ENCODE measurements at regions not wholly inside any gene's neighbourhood (a gene's known extent, or its start where the extent isn't known, plus 50 kb on each side); places are given as distances from the start of the nearest gene placed in this dataset.
A peak's percentile ranks its signal among the peaks of the same experiment; 100 is the strongest.
"Not testable (repeated sequence)": the region's sequence is repeated elsewhere in the genome, so short reads cannot be mapped to it uniquely, and the experiment has no call there.

- H3K36me3 Mint-ChIP-seq (ENCODE audit: low read depth) = no peaks in the 10 kb centered on the region
Measured at GRCh38 chr2:182540252-182540651, 113.4 kb upstream of the PDE1A start.

GRCh38 chr2:182541268-182541667, 114.4 kb upstream of the PDE1A start:
- peaks cover 12% of the 10 kb centered on the region for H3K4me1 Mint-ChIP-seq (ENCODE audit: low read depth)
- intact Hi-C loops (cut with micrococcal nuclease) = no loop called here
- H3K27ac Mint-ChIP-seq = no peak overlapping the region
- no peak overlapping the region for H3K4me3 Mint-ChIP-seq
- no peaks in the 10 kb centered on the region for H3K36me3 Mint-ChIP-seq (ENCODE audit: low read depth)
- no peaks in the 10 kb centered on the region for H3K27me3 Mint-ChIP-seq
- no peaks in the 10 kb centered on the region for H3K9me3 Mint-ChIP-seq

More at GRCh38 chr2:182540252-182540651, 113.4 kb upstream of the PDE1A start:
- Mint-ChIP-seq H3K4me3 (no peak overlapping the region), H3K9me3 (no peaks in the 10 kb centered on the region), H3K4me1 (ENCODE audit: low read depth) (peaks cover 12% of the 10 kb centered on the region), H3K27ac (peak overlapping the region; percentile 13), H3K27me3 (no peaks in the 10 kb centered on the region)
- intact Hi-C loops (cut with micrococcal nuclease) = no loop called here

- Mint-ChIP-seq H3K4me1 (ENCODE audit: low read depth) (peaks cover 19% of the 10 kb centered on the region), H3K36me3 (ENCODE audit: low read depth) (no peaks in the 10 kb centered on the region), H3K4me3 (no peak overlapping the region), H3K9me3 (no peaks in the 10 kb centered on the region), H3K27me3 (no peaks in the 10 kb centered on the region), H3K27ac (no peak overlapping the region)
- intact Hi-C loops (cut with micrococcal nuclease) = no loop called here
Measured at GRCh38 chr2:182542501-182543258, 115.8 kb upstream of the PDE1A start.

DNA sequence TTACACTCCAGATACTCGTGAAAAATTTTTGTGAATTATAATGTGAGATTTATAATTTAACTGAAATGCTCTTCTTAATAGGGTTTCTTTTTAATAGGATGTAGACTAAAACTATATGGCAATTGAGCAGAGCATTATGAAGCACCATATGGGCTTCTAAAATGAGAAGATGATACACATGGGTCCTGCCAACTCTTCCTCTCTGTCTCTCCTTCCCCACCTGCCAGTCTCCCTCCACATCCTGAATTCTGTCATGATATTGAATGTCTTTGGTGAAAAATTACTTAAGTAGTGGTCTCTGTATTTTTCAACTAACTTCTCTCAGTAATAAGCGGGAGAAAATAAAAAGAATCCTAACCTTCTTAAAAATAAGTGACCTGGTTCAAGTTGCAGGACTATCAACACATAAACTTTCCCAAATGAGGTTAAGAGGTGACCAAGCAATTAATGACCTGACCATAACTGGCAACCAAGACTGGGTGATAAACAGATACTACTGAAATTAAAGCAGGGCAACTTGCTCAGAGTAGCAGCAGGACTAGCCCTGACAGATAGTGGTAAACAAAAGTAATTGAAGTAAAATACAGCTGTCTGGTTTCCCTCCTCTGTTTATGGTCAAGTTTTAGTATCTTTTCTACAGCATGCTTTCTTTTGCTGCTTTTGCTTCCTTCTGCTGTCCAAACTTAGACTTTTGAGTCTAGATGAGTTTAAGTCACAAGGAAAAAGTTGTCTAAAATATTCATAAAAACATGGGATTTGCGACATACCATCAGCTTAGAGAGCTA, 117.1 kb upstream of the PDE1A start:
- intact Hi-C loops (cut with micrococcal nuclease) = no loop called here
- H3K27me3 Mint-ChIP-seq = no peaks in the 10 kb centered on the region
- no peak overlapping the region for H3K4me3 Mint-ChIP-seq
- H3K9me3 Mint-ChIP-seq = no peaks in the 10 kb centered on the region
- no peak overlapping the region for H3K27ac Mint-ChIP-seq
- H3K4me1 Mint-ChIP-seq (ENCODE audit: low read depth) = peaks cover 19% of the 10 kb centered on the region
- no peaks in the 10 kb centered on the region for H3K36me3 Mint-ChIP-seq (ENCODE audit: low read depth)

DNA sequence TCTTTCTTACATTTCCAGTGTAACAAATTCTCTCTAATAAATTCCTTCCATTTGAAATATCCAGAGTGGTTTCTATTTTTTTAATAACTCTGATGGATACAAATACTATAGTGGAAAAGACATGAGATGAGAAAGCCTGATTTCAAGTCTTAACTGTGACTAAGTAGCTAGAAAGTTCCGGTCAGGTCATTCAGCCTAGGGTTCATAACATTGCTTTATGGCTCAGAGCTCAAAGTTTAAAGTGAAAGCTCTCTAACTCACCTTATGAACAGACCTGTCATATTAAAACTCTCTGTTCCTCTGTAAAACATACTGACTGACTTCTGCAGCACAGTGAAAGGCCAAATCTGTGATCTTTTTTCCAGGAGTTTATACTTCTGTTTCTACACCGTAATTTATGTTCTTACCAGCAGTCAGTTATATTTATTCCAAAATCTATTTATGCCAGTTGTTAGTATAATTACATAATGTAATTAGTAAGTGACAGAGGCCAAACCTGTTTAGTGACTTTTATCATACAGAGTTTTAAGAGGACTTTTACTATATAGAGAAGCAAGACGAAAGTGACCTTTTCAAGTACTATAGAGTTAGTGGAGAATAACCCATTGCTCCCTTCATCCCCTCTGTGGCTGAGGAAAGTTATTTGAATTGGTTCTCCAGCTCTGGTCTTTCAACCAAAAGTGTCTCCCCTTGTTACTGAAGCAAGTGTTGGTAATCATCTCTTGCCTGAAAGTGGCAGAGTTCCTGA, 118.8 kb upstream of the PDE1A start:
- Mint-ChIP-seq H3K9me3 (no peaks in the 10 kb centered on the region), H3K27ac (no peak overlapping the region), H3K4me1 (ENCODE audit: low read depth) (peaks cover 12% of the 10 kb centered on the region), H3K36me3 (ENCODE audit: low read depth) (no peaks in the 10 kb centered on the region), H3K27me3 (no peaks in the 10 kb centered on the region), H3K4me3 (no peak overlapping the region)
- intact Hi-C loops (cut with micrococcal nuclease) = no loop called here

GRCh38 chr2:182548031-182548950, 121.5 kb upstream of the PDE1A start:
- no peak overlapping the region for H3K4me3 Mint-ChIP-seq
- H3K4me1 Mint-ChIP-seq (ENCODE audit: low read depth) = peaks cover 19% of the 10 kb centered on the region
- intact Hi-C loops (cut with micrococcal nuclease) = no loop called here
- H3K9me3 Mint-ChIP-seq = no peaks in the 10 kb centered on the region
- H3K27ac Mint-ChIP-seq = no peak overlapping the region
- H3K36me3 Mint-ChIP-seq (ENCODE audit: low read depth) = no peaks in the 10 kb centered on the region
- no peaks in the 10 kb centered on the region for H3K27me3 Mint-ChIP-seq

DNA sequence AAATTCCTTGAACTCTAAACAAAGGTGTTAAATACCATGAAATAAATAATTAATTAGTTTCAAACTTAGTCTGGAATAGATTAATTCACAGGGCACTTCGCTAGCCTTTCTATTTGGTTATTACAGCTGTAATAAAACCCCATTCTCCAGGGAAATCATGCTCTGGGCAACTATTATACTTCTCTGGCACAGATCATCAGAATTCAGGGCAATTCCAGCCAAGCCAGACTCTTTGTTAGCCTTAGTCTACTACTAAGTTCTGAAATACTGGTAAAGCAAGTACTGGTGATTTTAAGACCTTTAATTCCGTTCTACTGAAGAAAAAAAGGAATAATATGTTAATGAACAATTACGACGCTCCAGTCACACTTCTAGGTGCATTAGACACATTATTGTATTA, 123.4 kb upstream of the PDE1A start:
- Mint-ChIP-seq H3K27me3 (no peaks in the 10 kb centered on the region), H3K4me3 (no peak overlapping the region), H3K9me3 (no peaks in the 10 kb centered on the region), H3K36me3 (ENCODE audit: low read depth) (no peaks in the 10 kb centered on the region), H3K4me1 (ENCODE audit: low read depth) (peaks cover 24% of the 10 kb centered on the region), H3K27ac (no peak overlapping the region)
- intact Hi-C loops (cut with micrococcal nuclease) = no loop called here

DNA sequence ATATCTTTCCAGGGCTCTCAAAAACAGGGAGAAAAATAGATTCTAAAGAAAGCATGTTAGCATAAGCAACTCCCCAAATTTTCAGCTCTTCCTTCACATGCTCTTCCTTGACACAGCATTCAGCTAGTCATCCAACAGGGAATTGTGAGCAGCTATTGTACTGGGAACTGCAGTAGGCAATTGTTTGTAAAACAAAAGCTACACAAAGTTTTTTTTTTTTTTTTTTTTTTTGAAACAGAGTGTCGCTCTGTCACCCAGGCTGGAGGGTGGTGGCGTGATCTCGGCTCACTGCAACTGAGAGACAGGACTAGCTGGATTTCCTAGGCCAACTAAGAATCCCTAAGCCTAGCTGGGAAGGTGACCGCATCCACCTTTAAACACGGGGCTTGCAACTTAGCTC, 125.4 kb upstream of the PDE1A start:
- intact Hi-C loops (cut with micrococcal nuclease); H3K9me3 Mint-ChIP-seq; H3K27me3 Mint-ChIP-seq; H3K4me3 Mint-ChIP-seq; H3K36me3 Mint-ChIP-seq (ENCODE audit: low read depth): not testable (repeated sequence)
- Mint-ChIP-seq H3K27ac (peak overlapping the region; percentile 33), H3K4me1 (ENCODE audit: low read depth) (peaks cover 20% of the 10 kb centered on the region)

- H3K9me3 Mint-ChIP-seq; H3K27me3 Mint-ChIP-seq; H3K4me3 Mint-ChIP-seq; intact Hi-C loops (cut with micrococcal nuclease); H3K36me3 Mint-ChIP-seq (ENCODE audit: low read depth): not testable (repeated sequence)
- H3K27ac Mint-ChIP-seq = peak overlapping the region; percentile 33
- peaks cover 18% of the 10 kb centered on the region for H3K4me1 Mint-ChIP-seq (ENCODE audit: low read depth)
Measured at GRCh38 chr2:182552785-182553184, 125.9 kb upstream of the PDE1A start.

- Mint-ChIP-seq H3K4me3 (peak overlapping the region; percentile 6), H3K36me3 (ENCODE audit: low read depth) (no peaks in the 10 kb centered on the region), H3K4me1 (ENCODE audit: low read depth) (peaks cover 18% of the 10 kb centered on the region), H3K27ac (no peak overlapping the region), H3K27me3 (no peaks in the 10 kb centered on the region), H3K9me3 (no peaks in the 10 kb centered on the region)
- intact Hi-C loops (cut with micrococcal nuclease) = no loop called here
Measured at GRCh38 chr2:182553483-182553882, 126.6 kb upstream of the PDE1A start.

- no peaks in the 10 kb centered on the region for H3K9me3 Mint-ChIP-seq
- no peaks in the 10 kb centered on the region for H3K27me3 Mint-ChIP-seq
- intact Hi-C loops (cut with micrococcal nuclease) = no loop called here
Measured at GRCh38 chr2:182554950-182555349, 128.1 kb upstream of the PDE1A start.

GRCh38 chr2:182558564-182558963, 131.7 kb upstream of the PDE1A start:
- Mint-ChIP-seq H3K36me3 (ENCODE audit: low read depth) (no peaks in the 10 kb centered on the region), H3K4me3 (no peak overlapping the region), H3K9me3 (peaks cover 9% of the 10 kb centered on the region), H3K27me3 (no peaks in the 10 kb centered on the region), H3K27ac (no peak overlapping the region), H3K4me1 (ENCODE audit: low read depth) (peaks cover 8% of the 10 kb centered on the region)
- intact Hi-C loops (cut with micrococcal nuclease) = no loop called here

More at GRCh38 chr2:182554950-182555349, 128.1 kb upstream of the PDE1A start:
- Mint-ChIP-seq H3K27ac (no peak overlapping the region), H3K36me3 (ENCODE audit: low read depth) (no peaks in the 10 kb centered on the region), H3K4me1 (ENCODE audit: low read depth) (peaks cover 18% of the 10 kb centered on the region), H3K4me3 (no peak overlapping the region)

DNA sequence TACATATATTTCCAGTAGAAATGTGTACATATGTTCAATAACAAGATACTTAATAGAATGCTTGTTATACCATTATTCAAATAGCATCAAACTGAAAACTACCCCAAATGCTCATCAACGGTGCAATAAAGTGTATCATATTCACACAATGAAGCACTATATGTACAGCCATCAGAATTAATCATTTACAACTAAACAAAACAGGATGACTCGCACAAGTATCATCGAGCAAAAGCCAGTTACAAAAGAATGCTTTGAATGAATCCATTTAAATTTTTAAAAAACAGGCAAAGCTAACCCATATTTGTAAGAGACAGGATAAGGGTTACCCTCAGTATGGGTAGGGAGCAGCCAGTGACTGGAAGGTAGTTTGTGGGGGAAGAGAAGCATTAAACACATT, 132.8 kb upstream of the PDE1A start:
- H3K27ac Mint-ChIP-seq = no peak overlapping the region

More for the DNA sequence above, 132.8 kb upstream of the PDE1A start:
- H3K36me3 Mint-ChIP-seq (ENCODE audit: low read depth) = no peaks in the 10 kb centered on the region
- no peaks in the 10 kb centered on the region for H3K27me3 Mint-ChIP-seq
- peaks cover 9% of the 10 kb centered on the region for H3K9me3 Mint-ChIP-seq
- intact Hi-C loops (cut with micrococcal nuclease) = no loop called here
- H3K4me1 Mint-ChIP-seq (ENCODE audit: low read depth) = no peaks in the 10 kb centered on the region
- H3K4me3 Mint-ChIP-seq = no peak overlapping the region

Data from dendritic cell treated with granulocyte-macrophage colony-stimulating factor and Interleukin-4, amounts not matched to agents 40 ng/mL and 50 ng/mL, for 4 days (primary cell).